ENCODE measurements at regions not wholly inside any gene's neighbourhood (a gene's known extent, or its start where the extent isn't known, plus 50 kb on each side); places are given as distances from the start of the nearest gene placed in this dataset.

DNA sequence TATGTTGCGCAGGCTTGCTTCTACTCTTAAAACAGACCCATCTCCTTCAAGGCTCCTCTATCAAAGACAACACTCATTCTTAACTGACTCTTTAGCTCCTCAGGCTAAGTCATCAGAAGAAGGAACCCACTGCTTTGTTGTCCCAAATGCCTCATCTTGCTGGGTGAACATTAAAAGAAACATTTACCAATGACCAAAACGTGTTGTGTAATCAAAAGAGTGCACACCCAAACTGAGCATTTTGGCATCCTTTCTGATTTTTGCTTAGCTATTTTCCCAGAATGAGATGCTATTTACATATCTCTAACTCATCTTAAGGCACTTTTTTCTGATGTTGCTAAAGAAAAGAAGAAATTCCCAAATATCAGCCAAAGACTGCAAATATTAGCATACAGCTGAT, 131.7 kb upstream of the VCX3A start:
- TF ChIP-seq CEBPB (IDR thresholded peaks at IDR 0.05) (no peak), ZBTB7A (IDR thresholded peaks at IDR 0.05; ENCODE audit: low read depth) (no peak), TCF12 (IDR thresholded peaks at IDR 0.05; ENCODE audit: low read depth) (no peak), RAD21 (IDR thresholded peaks at IDR 0.05; ENCODE audit: low read depth) (no peak), TEAD4 (IDR thresholded peaks at IDR 0.05) (no peak), MAX (IDR thresholded peaks at IDR 0.05) (no peak), CREB1 (IDR thresholded peaks at IDR 0.05; ENCODE audit: low read depth) (no peak), TAF1 (IDR thresholded peaks at IDR 0.05; ENCODE audit: low read depth) (no peak), FOXM1 (IDR thresholded peaks at IDR 0.05; ENCODE audit: borderline replicate concordance, low read depth) (no peak), EP300 (IDR thresholded peaks at IDR 0.05; ENCODE audit: borderline replicate concordance) (no peak), YY1 (IDR thresholded peaks at IDR 0.05; ENCODE audit: low read depth) (no peak), NFIC (IDR thresholded peaks at IDR 0.05) (no peak)
- TF ChIP-seq, protein P1, sequence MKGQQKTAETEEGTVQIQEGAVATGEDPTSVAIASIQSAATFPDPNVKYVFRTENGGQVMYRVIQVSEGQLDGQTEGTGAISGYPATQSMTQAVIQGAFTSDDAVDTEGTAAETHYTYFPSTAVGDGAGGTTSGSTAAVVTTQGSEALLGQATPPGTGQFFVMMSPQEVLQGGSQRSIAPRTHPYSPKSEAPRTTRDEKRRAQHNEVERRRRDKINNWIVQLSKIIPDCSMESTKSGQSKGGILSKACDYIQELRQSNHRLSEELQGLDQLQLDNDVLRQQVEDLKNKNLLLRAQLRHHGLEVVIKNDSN (IDR thresholded peaks at IDR 0.05) = no peak

DNA sequence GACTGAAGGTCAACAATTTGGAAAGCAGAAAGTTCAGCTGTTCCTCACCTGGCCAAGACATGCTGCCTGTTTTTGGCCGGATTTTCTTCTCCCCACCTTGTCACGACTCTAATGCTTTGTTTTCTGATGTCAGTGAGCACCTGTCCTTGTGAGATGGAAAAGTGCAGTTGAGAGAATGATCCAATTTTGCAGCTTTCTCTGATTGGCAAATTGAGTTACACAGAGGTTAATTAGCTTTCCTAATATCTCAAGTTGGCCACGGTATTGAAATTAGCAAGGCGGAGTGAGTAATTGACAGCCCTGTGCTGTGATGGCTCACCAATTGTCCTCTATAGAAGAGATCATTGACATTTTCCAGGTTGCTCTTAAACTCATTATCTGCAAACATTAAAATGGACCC, 126.8 kb upstream of the VCX3A start:
- TF ChIP-seq EP300 (IDR thresholded peaks at IDR 0.05; ENCODE audit: borderline replicate concordance) (no peak), YY1 (IDR thresholded peaks at IDR 0.05; ENCODE audit: low read depth) (no peak), MAX (IDR thresholded peaks at IDR 0.05) (no peak), RAD21 (IDR thresholded peaks at IDR 0.05; ENCODE audit: low read depth) (no peak), TCF12 (IDR thresholded peaks at IDR 0.05; ENCODE audit: low read depth) (no peak), EGR1 (IDR thresholded peaks at IDR 0.05) (no peak), CEBPB (IDR thresholded peaks at IDR 0.05) (no peak), ZBTB7A (IDR thresholded peaks at IDR 0.05; ENCODE audit: low read depth) (no peak), FOXM1 (IDR thresholded peaks at IDR 0.05; ENCODE audit: borderline replicate concordance, low read depth) (no peak), TEAD4 (IDR thresholded peaks at IDR 0.05) (no peak), TAF1 (IDR thresholded peaks at IDR 0.05; ENCODE audit: low read depth) (no peak), NFIC (IDR thresholded peaks at IDR 0.05) (no peak), CREB1 (IDR thresholded peaks at IDR 0.05; ENCODE audit: low read depth) (no peak)
- TF ChIP-seq, protein P1 (IDR thresholded peaks at IDR 0.05) = no peak
- TF ChIP-seq, protein P2, sequence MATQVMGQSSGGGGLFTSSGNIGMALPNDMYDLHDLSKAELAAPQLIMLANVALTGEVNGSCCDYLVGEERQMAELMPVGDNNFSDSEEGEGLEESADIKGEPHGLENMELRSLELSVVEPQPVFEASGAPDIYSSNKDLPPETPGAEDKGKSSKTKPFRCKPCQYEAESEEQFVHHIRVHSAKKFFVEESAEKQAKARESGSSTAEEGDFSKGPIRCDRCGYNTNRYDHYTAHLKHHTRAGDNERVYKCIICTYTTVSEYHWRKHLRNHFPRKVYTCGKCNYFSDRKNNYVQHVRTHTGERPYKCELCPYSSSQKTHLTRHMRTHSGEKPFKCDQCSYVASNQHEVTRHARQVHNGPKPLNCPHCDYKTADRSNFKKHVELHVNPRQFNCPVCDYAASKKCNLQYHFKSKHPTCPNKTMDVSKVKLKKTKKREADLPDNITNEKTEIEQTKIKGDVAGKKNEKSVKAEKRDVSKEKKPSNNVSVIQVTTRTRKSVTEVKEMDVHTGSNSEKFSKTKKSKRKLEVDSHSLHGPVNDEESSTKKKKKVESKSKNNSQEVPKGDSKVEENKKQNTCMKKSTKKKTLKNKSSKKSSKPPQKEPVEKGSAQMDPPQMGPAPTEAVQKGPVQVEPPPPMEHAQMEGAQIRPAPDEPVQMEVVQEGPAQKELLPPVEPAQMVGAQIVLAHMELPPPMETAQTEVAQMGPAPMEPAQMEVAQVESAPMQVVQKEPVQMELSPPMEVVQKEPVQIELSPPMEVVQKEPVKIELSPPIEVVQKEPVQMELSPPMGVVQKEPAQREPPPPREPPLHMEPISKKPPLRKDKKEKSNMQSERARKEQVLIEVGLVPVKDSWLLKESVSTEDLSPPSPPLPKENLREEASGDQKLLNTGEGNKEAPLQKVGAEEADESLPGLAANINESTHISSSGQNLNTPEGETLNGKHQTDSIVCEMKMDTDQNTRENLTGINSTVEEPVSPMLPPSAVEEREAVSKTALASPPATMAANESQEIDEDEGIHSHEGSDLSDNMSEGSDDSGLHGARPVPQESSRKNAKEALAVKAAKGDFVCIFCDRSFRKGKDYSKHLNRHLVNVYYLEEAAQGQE (IDR thresholded peaks at IDR 0.05; ENCODE audit: low read depth) = no peak

DNA sequence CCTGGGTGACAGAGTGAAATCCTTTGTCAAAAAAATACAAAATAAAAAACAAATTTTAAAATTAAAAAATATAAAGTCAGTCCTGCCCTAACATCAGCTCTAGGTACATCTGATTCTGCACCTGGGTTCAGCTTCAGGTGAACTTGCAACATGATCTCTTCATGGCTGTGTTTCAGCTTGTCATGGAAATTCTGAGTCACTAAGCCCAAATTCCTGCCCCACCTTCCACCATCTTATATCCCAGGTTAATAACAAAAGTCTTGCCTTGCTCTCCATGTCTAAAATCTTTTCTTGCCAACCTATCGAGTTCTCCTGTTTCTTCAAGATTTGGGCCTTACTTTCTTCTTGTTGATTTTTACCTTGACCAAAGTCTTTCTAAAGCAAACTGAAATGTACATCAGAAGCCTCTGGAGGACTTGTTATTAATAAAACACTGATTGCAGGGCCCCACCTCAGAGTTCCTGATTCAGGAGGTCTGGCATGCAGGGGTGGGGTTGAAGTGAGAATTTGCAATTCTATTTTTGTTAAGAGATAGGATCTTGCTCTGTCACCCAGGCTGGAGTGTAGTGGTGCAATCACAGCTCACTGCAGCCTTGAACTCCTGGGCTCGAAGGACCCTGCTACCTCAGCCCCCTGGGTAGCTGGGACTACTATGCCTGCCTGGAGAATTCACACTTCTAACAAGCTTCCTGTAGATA, 125.8 kb upstream of the VCX3A start:
- TF ChIP-seq, protein P1 (IDR thresholded peaks at IDR 0.05) = no peak
- TF ChIP-seq RAD21 (IDR thresholded peaks at IDR 0.05; ENCODE audit: low read depth) (no peak), CEBPB (IDR thresholded peaks at IDR 0.05) (no peak), TCF12 (IDR thresholded peaks at IDR 0.05; ENCODE audit: low read depth) (no peak)
- TF ChIP-seq, protein P2 (IDR thresholded peaks at IDR 0.05; ENCODE audit: low read depth) = no peak

- TF ChIP-seq EGR1 (IDR thresholded peaks at IDR 0.05) = no peak
- no peak for TF ChIP-seq ZBTB7A (IDR thresholded peaks at IDR 0.05; ENCODE audit: low read depth)
- TF ChIP-seq RAD21 (IDR thresholded peaks at IDR 0.05; ENCODE audit: low read depth) = no peak
- no peak for TF ChIP-seq FOXM1 (IDR thresholded peaks at IDR 0.05; ENCODE audit: borderline replicate concordance, low read depth)
- no peak for TF ChIP-seq NFIC (IDR thresholded peaks at IDR 0.05)
- TF ChIP-seq CREB1 (IDR thresholded peaks at IDR 0.05; ENCODE audit: low read depth) = no peak
- no peak for TF ChIP-seq TAF1 (IDR thresholded peaks at IDR 0.05; ENCODE audit: low read depth)
- TF ChIP-seq TCF12 (IDR thresholded peaks at IDR 0.05; ENCODE audit: low read depth) = no peak
- TF ChIP-seq, protein P1 (IDR thresholded peaks at IDR 0.05) = no peak
- TF ChIP-seq, protein P2 (IDR thresholded peaks at IDR 0.05; ENCODE audit: low read depth) = no peak
- no peak for TF ChIP-seq EP300 (IDR thresholded peaks at IDR 0.05; ENCODE audit: borderline replicate concordance)
- TF ChIP-seq MAX (IDR thresholded peaks at IDR 0.05) = no peak
- no peak for TF ChIP-seq YY1 (IDR thresholded peaks at IDR 0.05; ENCODE audit: low read depth)
- no peak for TF ChIP-seq TEAD4 (IDR thresholded peaks at IDR 0.05)
- no peak for TF ChIP-seq CEBPB (IDR thresholded peaks at IDR 0.05)
These were observed 110.3 kb upstream of the VCX3A start for GRCh38 chrX:6645216-6645615.
